K562 (cell line): ENCODE measurements at regions not wholly inside any gene's neighbourhood (a gene's known extent, or its start where the extent isn't known, plus 50 kb on each side); places are given as distances from the start of the nearest gene placed in this dataset.

ENCODE experiments used
- PHF20 ChIP-seq: fragments of 450-650 bp; IDR thresholded peaks from 2 replicates; pipeline ENCODE4 v1.6.1; 2018; ENCODE audit not compliant: partially characterized antibody
- RAD21 ChIP-seq, 2 experiments: fragments of 250-450 bp in 1 of 2; fragments of 450-650 bp in 1 of 2; sonication (Bioruptor Pico) in 1 of 2; formaldehyde crosslinking in 1 of 2; IDR thresholded peaks in 1 of 2; conservative IDR thresholded peaks in 1 of 2; 2 replicates each; pipeline versions ENCODE4 v1.4.0 to v1.8.0; 2020 to 2022; ENCODE audit warnings: mild to moderate bottlenecking in 2 of 2, moderate library complexity in 1 of 2
- TFAM ChIP-seq: fragments of 250-450 bp; sonication (Bioruptor Pico); conservative IDR thresholded peaks from 2 replicates; pipeline ENCODE4 v1.5.0; 2021; ENCODE audit warnings: mild to moderate bottlenecking, moderate library complexity

- TF ChIP-seq PHF20, result no peak
- TF ChIP-seq RAD21 (CRISPR knock-in tag; conservative IDR thresholded peaks at IDR 0.05 in 1 of 2, IDR thresholded peaks at IDR 0.05 in 1 of 2), result no peak
- TF ChIP-seq TFAM (CRISPR knock-in tag), result no peak
Measured at GRCh38 chr18:25842665-25843064, 247.7 kb downstream of the SS18 start.
